ENCODE measurements at regions not wholly inside any gene's neighbourhood (a gene's known extent, or its start where the extent isn't known, plus 50 kb on each side); places are given as distances from the start of the nearest gene placed in this dataset.

DNA sequence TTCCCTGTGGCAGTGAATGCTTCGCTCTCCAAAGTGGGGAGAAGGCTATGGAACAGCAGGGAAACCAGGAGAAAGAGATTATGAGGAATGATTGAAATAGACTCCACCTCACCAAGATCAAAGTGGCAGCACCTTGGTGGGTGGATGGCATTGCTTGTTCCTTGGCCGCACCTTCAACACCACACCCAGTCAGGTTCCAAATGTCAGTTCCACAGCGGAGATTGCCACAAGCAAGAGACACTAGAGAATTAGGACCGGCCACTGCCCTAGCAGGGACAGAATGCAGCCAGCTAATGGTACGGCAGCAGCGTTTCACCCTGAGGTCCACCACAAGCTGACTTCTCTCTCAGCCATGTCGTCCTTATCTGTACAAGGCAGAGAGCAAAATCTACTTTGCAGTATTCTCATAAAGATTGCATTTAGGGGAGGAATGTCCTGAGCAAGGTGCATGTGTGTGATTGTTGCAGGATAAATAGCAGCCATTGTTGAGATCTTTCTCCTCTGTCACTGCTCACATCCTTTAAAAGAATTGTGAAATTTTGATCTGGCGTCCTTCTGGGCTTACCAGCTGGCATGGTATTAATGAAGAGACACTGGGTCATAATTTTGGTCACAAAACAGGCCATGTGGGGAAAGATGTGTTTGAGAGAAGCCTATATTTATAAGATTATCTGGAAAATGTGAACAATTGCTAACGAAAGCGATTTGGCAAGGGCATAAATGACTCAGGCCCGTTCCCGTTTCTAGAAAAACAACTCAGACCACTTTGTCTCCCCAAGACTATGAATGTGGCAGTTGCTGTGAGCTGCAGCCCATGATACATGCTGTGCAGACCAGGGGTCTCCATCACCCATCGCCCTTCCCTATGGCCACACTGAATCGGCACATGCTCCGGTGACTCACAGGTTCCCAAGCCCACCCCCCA, 228.6 kb upstream of the ID2 start:
- TF ChIP-seq, protein P1, sequence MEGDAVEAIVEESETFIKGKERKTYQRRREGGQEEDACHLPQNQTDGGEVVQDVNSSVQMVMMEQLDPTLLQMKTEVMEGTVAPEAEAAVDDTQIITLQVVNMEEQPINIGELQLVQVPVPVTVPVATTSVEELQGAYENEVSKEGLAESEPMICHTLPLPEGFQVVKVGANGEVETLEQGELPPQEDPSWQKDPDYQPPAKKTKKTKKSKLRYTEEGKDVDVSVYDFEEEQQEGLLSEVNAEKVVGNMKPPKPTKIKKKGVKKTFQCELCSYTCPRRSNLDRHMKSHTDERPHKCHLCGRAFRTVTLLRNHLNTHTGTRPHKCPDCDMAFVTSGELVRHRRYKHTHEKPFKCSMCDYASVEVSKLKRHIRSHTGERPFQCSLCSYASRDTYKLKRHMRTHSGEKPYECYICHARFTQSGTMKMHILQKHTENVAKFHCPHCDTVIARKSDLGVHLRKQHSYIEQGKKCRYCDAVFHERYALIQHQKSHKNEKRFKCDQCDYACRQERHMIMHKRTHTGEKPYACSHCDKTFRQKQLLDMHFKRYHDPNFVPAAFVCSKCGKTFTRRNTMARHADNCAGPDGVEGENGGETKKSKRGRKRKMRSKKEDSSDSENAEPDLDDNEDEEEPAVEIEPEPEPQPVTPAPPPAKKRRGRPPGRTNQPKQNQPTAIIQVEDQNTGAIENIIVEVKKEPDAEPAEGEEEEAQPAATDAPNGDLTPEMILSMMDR (IDR thresholded peaks at IDR 0.05; ENCODE audit: low read depth, low read length), result no peak
- no peak overlapping the region for H3K4me3 ChIP-seq (ENCODE audit: low read depth, low read length)

DNA sequence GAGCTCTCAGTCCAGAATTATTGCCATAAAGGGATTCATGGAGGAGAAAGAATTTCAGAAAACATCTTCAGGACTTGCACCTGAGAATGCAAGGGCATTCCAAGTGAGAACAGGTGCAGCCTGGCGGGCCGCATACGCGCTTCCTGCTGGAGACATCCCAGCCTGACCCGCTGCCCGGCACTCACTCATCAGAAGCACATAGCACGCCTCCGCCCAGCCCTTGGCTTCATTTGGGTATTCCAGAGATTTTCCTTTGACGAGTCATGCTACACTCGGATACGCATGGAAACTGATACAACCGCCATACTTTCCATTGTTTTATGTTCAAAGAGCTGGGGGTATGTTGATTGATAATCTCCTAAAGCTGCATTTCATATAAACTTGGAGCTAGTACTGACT, 228.0 kb upstream of the ID2 start:
- no peak overlapping the region for H3K4me3 ChIP-seq (ENCODE audit: low read depth, low read length)

DNA sequence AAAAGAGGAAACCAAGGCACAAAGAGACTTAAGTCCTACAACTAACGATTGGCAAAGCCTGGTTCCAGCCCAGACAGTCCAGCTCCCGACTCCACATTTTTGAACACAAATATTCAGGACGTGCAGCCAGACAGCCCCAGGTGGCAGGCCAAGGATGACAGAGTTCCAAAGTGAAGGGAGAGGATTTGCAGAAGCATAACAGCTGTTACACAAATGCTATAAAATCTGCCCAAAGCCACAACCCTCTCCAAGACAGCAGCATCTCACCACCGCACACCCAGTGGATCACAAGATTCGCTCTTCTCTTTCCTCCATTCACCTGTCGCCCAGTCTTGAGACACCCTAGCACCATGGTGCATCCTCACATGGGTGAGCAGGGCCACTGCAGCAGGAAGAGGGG, 227.1 kb upstream of the ID2 start:
- TF ChIP-seq, protein P1 (IDR thresholded peaks at IDR 0.05; ENCODE audit: low read depth, low read length), result no peak
- H3K4me3 ChIP-seq (ENCODE audit: low read depth, low read length), result no peak overlapping the region

More for the DNA sequence above, 228.0 kb upstream of the ID2 start:
- TF ChIP-seq, protein P1 (IDR thresholded peaks at IDR 0.05; ENCODE audit: low read depth, low read length), result no peak

DNA sequence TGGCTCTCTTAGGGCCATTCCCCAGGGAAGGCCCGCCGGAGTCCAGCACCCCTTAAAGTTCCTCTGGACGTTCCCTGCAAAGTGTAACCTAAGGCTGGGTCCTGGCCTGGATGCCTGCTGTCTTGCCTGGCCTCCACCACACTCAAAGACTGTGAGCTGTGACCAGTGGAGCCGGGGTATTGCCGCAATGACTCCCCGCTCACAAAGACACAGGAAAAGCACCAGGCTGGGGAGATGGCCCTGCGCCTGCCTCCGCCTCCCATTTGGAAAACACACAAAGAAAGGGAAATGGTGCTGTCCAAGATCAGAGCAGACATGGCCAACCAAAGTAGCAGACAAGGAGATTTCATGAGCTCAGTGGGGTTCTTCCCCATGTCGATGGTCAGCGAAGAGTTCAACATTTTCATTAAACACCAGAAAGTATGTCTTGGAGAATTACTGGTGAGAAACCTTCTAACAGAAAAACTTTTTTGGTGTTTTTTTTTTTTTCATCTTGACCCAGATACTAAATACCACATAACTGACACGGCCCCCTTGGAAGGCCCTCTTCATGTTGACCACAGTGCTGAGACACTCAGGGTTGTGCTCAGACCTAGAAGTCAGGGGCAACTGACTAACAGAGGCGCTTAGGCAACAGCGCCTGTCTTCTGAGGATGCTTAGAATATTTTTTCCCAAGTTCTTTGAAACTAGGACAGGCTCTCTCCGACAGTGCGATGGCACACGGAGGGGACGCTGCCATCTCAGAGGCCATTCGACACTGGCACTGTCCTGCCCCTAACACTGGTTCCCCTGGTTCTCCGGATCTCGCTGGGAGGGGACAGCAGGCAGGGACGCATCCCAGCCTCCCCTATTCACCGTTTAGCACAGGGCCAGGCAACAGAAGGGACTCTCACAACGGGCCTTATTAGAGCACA, 226.4 kb upstream of the ID2 start:
- TF ChIP-seq, protein P1 (IDR thresholded peaks at IDR 0.05; ENCODE audit: low read depth, low read length), result no peak
- no peak overlapping the region for H3K4me3 ChIP-seq (ENCODE audit: low read depth, low read length)

DNA sequence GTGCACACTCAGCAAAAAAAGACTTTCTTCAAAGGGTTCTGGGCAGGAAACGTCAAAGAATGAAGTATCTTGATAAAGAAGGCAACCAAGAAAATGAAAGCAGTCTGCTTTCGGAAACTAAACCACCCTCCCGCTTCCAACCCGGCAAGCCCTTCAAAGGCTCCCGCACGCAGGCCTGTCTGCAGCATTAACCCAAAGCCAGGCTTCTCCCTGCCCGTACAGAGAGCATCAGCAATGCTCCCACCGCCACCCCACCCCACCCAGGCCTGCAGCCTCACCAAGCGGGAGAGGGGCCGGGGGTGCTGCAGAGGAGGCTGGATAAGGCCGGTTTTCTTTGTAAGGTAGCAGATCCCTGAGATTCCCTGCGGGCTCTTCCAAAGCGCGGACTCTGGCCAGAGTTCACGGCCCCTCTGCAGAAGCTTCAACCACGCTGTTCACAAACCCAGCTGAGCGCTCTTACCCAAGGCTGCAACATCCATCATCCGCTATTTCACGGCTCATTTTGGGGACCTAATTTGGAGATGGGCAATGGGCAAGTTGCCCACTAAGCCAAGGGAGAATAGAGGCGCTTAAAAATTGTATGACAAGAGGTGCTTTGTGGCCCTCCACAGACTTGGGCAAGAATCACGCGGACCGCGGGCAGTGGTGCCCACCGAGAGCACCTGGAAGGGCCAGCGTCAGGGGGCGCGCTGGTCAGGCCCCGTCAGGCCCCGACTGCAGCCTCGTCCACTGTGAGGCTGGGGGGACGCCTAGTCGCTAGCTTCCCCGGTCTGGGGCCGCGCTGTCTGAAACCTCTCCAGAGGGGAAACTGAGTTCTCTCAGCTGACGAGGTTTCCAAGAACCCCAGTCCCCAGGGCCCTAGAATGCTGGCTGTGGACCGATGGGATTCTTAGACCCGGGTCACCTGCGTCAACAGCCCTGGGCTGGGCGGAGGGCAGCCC, 225.4 kb upstream of the ID2 start:
- TF ChIP-seq, protein P1 (IDR thresholded peaks at IDR 0.05; ENCODE audit: low read depth, low read length), result no peak
- no peak overlapping the region for H3K4me3 ChIP-seq (ENCODE audit: low read depth, low read length)

DNA sequence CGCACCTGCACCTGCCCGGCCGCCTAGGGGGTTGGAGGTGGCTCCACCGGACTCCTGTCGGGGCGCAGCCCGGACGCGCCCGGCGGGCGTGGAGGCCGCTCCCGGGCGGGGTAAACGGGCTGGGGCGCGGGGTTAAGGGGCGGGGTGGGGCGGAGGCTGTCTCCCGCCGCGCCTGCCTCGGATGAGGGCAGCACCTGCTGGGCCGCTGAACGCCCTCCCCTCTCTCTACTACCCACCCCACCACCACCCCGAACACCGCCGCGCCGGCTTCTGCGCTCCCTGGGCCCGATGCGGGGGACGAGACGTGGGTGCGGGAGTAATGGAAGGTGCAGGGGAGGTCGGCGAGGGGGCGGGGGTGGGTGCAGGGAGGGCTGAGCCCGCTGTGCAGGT, 224.8 kb upstream of the ID2 start:
- TF ChIP-seq, protein P1 (IDR thresholded peaks at IDR 0.05; ENCODE audit: low read depth, low read length), result no peak
- H3K4me3 ChIP-seq (ENCODE audit: low read depth, low read length), result no peak overlapping the region
